ENCODE measurements at regions not wholly inside any gene's neighbourhood (a gene's known extent, or its start where the extent isn't known, plus 50 kb on each side); places are given as distances from the start of the nearest gene placed in this dataset.
"Not testable (repeated sequence)": the region's sequence is repeated elsewhere in the genome, so short reads cannot be mapped to it uniquely, and the experiment has no call there.

DNA sequence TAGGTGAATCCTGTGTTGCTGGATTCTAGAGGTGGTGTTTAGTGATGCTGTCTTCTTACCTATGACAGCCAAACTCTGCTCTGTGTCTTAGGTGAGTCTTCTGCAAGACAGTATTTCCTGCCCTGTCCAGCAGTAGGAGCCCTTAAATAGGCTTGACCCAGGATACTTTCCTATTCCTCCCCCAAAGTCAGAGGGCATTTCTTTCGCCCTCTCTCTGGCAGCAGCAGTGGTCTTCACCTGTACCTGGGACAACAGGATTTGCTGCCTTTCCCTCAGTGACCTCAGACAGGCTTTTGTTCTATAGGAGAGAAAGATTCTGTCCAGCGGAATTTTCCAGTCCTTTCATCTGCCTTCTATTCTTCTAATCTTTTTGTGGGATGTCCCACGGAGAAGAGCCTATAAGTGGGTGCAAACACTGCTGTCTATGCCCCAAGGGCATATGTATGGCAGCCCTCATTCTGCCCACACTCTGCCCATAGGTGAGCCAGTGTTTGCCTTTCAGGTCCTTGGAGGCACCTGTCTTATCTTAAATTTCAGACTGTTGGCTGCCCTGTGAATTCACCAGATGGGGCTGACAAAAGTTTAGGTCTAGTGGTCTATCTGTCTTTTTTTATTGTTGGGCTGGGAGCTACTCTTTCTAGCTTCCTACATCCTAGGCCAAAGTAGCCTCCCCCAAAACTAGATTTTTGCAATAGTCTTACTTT, 177.3 kb upstream of the SPOPL start:
- no peak for DNase-seq

DNA sequence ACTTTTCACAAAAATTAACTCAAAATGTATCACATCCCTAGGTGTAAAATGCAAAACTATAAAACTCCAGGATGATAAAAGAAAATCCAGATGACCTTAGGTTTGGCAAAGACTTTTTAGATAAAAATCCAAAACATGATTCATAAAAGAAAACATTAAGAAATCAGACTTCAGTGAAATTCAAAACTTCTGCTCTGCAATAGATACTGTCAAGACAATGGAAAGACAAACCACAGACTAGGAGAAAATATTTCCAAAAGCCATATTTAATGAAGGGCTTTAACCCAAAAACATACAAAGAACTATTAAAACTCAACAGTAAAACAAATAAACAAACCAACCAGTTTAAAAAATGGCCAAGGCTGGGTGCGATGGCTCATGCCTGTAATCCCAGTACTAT, 173.6 kb upstream of the SPOPL start:
- no peak for DNase-seq

DNA sequence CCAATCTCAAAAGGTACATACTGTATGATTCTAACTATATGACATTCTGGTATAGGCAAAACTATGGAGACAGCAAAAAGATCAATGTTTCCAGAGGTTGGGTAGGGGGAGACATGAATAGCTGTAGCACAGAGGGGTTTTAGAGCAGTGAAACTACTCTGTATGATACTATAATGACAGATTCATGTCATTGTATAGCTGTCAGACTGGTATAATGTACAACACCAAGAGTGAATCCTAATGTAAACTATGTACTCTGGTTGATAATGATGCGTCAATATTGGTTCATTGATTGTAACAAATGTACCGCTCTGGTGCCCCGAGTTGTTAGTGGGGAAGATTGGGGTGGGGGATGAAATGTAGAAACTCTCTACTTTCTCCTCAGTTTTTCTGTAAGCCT, 172.4 kb upstream of the SPOPL start:
- DNase-seq = no peak

DNA sequence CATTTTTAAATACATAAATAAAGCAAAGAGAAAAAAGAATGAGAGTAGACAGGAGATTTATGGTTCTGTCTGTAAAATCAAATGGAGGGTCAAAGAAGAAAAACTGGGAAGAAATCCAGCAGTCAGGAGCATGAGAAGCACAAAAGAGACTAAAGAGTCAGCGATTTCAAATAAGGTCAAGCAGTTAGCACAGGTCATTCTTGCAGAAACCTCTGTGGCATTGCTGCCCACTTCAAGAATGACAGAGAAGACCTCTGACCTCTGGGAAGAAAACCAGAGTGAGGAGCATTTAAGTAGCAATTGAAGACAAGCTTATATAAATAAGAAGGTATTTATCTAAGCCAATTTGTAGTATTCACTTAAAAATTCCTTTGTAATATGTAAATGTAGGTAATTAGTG, 172.0 kb upstream of the SPOPL start:
- no peak for DNase-seq

DNA sequence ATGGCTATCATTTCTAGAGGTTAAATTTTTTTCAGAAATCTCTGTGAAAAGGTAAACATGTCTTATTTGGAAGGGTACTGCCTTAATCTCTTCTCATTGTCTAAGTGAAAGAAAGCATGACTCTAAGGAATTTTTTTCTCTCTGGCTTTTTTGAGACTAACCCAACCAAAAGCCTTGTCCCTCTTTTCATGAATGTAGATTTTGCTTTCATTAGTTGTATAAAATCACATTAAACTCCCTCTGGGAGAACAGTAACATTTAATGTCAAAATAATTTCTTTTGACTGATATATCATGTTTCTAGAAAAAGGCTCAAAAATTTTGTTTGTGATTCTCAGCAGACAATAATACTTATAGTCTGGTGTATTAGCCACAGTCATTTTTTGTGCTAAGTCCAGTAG, 168.4 kb upstream of the SPOPL start:
- no peak for DNase-seq

DNA sequence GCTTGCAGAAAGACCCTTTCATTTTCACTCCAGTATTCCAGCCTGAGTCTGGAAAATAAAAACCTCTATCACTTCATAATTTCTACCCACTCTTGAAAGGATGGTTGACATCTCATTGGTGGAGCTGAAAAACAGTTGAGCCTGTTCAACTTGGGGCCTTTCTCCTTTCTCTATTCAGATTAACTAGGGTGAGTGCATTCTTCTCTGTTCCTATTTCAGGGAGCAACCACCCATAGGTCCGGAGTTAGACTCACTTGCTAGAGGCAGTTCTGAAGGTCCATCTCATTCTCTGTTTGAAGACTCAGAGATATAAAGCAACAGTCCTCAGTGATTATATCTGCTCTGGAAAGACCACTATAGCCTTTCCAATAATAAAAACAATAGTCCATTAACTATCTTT, 167.9 kb upstream of the SPOPL start:
- DNase-seq = no peak

DNA sequence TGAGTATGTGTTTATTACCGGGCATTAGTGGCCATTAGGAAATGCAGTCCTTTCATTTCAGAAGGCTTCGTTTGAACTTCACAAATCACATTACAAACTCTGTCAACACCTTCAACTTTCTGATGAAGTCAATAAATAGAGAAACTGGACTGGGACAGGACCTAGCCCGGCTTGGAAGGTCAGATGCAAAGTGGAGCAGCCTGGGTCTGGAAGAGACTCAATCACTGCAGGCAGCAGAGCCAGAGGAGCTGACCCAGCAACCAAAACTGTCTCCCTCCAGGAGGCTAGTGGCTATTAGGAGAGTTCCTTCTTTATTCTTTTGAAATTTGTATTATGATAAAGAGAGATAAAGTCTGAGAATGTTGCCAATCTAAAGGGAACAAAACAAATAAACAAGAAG, 167.2 kb upstream of the SPOPL start:
- no peak for DNase-seq

DNA sequence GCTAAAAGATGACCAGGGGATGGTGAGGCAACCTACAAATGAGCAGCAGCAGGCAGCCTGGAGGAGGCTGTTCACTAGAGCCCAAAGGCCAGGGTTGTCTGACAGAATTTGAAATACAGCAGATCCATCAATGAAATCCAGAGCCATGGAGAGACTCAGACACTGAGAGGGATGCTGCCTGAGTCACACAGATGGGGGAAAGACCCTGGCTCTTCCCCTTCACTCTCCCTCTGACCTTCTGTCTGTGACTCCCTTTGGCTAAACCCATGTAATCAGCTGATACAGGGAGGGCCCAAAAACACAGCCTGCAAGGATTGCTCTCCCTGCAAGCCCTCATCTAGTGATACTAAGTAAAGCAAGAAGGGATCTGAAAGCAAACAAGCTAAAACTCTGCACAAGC, 166.5 kb upstream of the SPOPL start:
- no peak for DNase-seq

DNA sequence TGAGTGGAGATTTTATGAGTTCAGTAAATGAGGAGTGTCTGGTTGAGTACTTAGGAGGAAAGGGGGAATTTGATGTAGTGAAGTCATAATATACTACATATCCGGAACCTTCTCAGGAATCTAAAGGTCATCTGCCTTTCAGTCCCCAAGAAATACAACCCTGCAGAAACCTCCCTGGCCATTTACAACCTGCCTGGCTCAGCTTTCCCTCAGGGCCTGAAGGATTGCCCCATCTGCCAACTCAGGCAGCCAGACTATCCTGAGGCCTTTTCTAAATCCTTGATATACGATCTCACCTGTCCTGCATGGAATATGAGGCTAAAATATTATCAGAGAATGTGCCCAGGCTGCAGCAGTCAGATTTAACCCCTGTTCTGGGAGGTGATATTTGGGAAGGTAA, 165.4 kb upstream of the SPOPL start:
- DNase-seq = no peak

DNA sequence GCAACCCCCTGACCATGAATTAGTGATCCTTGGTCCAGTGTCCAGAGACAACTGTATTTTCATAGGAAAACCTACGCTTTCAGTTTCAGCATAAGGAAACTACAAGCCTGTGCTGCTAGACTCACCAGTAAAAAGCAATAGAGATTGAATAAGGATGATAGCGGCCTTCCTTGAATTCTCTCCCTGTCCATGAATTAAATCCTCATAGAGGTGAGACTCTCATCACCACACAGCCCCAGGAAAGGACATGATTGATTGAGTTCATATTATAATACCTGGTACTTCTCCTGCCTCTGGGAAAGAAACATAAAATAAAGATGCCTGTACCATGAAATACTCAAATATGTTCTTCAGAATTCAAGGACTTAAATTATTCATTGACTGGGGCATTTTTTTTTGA, 146.3 kb upstream of the SPOPL start:
- DNase-seq = no peak

DNA sequence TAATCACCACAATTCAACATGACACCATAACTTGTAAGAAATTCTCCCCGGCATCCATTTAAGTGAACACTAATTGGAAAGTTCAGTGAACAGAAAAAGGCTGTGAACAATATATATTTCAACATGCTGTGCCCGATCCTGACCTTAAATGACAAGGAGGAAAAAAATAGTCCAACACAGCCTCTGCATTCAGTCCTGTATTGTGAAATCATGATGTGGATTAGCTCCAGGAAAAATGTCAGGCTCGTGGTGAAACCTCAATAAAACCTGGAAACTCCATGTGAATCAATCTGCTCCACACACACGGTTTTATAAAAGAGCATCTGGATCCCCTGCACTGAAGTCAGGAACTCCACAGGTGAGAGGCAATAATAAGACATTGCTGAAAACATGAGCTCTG, 145.4 kb upstream of the SPOPL start:
- no peak for DNase-seq

DNA sequence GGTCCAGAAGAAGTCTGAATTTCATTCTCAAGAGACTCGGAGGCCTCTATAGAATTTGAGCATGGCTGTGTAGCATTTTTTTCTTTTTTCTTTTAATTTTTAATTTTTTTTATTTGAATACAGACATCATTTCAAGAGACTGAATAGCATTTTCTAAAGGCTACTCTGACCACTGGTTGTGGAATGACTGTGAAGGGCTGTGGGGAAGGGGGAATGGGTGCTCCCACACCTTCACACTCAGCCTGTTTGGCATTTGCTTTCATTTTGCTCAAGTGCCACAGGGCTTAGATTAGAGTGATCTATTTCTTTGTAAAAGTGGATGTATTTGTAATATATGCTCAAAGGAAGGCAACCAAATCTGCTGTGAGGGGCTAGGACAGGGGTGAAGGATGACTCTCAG, 142.0 kb upstream of the SPOPL start:
- DNase-seq = no peak

DNA sequence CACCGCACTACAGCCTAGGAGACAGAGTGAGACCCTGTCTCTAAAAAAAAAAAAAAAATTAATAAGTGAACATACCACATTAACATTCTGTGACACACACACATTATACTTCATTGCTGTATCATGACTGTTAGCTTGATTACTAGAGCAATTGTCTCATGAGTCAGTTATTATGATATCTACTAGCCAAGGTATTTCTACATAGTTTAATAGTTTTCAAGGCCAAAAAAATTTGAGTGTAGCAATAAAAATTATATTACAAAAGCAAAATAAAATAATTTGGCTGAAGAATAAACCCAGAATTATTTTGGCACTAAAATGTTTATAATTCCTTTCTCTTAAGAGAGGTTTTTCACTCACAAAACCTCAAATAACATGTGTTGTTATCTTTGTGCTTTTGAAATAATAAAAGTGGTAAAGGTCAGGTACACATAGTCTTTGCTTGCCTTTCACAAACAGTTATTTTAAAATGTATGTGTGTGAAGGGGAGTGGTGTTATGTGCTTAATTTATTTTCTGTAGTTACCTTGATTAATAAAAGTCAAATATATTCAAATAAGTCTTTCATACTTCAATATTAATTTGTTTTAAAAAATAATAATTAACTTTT, 136.9 kb upstream of the SPOPL start:
- no peak for DNase-seq

DNA sequence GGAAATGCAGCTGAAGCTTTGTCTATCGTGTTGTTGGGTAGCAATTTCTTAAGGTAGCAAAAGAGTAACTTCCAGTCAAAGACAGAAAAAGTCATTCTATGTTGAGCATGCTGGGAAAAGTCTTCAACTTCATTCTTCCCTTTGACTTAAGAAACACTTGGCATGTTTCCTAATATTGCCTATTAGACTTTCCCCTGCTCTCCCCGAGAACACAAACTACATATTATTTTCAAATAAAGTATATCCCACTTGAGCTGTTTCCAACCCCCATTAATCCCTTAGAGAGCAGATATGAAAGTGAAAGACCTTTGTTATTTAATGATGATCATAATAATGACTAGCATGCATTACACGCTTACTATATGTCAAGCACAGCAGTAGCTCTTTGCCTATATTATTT, 136.0 kb upstream of the SPOPL start:
- no peak for DNase-seq

DNA sequence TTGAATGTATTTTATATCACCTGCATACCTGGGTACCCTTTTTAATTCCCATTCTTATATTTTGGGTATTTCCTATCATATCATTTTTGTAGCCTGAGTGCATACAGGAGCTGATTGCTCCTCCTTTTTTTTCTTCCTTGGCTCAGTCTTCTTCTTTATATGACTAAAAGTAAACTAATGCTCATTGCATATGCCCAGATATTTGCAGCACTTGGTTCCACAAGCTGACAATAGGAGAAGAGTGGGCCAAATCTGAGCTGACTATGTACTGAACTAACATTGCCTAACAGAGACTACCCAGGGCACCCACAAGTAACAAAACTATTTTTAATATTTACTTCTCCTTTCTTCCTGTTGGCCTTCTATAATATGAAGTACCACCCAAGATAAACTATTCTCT, 131.7 kb upstream of the SPOPL start:
- DNase-seq = no peak

DNA sequence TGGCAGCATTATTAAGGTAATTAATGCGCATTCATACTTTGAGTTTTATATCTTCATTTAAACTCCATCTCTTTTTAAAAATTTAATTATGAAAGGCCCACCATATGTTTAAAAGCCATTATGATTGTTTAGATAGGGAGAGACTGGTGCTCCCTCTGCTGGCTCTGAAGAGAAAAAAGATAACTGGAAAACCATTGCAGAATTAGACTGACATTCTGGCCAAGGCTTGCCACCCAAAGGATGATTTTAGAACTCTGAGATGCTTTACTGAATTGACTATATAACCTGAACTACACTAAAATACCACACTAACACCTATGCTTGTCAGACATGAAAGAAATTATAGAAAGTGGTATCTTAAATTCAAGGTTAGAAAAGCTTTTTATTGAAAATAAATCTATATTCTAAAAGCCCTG, 127.6 kb upstream of the SPOPL start:
- peak; percentile 30 for DNase-seq

DNA sequence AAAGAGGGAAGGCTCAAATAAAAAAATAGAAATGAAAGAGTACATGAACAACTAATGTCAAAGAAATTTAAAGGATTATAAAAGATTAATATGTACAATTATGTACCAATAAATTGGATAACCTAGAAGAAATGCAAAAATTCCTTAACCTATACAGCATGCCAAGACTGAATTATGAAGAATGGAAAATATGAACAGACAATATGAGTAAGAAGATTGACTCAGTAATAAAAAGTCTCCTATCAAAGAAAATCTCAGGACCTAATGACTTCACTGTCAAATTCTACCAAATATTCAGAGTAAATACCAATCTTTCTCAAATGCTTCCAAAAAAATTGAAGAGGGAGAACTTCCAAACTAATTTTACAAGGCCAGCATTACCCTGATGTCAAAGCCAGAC, 120.2 kb upstream of the SPOPL start:
- DNase-seq = no peak

DNA sequence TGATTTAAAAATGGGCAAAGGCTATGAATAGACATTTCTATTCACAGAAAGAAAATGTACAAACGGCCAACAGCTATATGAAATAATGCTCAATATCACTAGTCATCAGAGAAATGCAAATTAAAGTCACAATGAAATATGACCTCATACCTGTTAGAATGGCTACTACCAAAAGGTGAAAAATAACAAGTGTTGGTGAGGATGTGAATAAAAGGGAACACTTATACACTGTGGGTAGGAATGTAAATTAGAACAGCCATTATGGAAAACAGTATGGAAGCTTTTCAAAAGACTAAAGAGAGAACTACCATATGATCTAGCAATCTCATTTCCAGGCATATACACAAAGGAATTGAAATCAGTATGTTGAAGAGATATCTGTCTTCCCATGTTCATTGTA, 118.9 kb upstream of the SPOPL start:
- DNase-seq = no peak

DNA sequence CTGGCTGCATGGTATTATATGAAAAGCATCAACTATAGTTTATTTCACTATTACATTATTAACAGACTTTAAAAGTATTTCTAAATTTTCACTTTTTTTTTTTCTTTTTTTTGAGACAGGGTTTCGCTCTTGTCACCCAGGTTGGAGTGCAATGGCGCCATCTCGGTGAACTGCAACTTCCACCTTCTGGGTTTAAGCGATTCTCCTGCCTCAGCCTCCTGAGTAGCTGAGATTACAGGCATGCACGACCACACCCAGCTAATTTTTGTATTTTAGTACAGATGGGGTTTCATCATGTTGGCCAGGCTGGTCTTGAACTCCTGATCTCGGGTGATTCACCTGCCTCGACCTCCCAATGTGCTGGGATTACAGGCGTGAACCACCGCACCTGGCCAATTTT, 115.4 kb upstream of the SPOPL start:
- DNase-seq = not testable (repeated sequence)

DNA sequence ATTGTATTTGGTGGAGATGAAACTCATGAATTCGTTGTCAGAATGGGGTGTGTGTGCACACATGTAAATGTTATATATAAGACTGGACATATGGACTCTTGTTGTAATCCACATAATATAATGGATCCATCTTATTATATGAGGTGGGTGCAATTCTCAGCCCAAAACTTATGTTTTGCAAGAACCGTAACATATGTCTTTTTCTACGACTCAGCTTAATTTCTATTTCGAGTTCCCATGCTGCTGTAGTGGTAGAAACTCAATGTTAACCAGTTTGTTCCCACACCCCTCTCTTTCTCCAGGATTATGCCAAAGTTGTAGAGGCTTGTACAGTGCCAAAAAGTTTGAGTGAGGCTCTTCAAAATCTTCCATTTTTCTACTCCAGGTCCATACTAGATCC, 112.5 kb upstream of the SPOPL start:
- no peak for DNase-seq

DNA sequence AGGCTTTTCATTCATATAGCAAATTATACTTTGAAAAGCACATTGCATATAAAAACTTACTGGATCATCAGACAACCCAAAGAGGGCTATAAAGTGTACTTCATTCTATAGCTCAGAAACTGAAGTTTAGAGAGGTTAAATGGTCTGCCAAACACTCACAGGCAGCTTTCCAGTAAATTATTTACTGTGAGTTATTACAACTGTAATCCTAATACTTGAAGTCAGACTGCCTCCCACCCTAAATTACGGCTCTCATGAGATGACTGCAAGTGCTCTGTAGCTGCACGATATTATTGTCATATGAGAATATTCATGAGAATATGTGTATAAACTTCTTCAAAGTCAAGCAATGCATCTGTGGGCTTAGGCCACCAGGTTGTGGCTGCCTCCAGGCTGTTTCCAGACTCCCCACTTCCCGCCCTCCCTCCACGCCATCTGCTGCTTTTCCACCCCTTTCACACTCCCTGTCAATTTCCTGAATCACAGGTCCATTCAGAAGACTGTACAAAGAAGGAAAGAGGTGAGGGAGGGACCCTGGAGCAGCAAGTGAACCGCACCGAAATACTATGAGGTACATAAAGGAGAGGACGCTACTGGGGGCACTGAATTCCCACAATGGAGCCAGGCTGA, 111.1 kb upstream of the SPOPL start:
- DNase-seq = no peak

DNA sequence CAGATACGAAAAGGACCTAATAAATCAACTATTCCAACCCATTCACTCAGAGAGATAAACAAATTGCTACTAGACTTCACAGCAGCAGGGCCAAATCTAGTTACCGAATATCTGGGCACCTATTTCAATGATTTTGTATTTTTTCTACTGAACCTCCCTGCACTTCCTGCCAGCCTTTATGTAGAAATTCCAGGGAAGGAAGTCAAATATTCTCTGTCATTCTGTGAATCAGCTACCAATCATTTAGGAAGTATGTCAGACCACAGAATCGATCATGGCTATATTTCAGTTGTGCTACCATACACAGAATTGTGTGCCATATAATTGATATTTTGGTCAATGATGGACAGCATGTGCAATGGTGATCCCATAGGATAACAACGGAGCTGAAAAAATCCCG, 109.6 kb upstream of the SPOPL start:
- DNase-seq = no peak

DNA sequence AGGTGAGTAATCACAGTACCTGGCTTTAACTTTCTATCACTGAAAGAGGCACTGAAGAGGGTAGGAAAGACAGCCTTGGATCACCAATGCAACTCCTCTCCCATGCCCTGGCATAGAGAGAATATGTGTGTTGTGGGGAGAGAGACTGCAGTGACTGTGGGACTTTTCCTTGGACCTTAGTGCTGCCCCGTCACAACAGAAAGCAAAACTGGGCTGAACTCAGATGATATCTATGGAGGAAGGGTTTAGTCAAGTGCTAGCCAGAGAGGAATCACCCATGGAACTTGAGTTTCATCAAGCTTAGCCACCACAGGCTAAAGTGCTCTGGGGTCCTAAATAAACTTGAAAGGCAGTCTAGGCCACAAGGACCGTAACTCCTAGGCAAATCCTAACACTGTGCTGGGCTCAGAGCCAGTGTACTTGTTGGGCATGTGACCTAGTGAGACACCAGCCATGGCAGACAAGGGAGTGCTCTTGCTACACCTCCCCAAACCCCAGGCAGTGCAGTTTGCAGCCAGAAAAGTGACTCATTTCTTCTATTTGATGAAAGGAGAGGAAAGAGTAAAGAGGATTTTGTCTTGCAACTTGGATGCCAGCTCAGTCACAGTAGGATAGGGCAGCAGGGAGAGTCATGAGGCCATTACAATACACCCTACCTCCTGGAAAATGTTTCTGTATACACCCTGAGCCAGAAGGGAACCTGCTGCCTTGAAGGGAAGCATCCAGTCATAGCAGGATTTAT, 105.8 kb upstream of the SPOPL start:
- DNase-seq = no peak

DNA sequence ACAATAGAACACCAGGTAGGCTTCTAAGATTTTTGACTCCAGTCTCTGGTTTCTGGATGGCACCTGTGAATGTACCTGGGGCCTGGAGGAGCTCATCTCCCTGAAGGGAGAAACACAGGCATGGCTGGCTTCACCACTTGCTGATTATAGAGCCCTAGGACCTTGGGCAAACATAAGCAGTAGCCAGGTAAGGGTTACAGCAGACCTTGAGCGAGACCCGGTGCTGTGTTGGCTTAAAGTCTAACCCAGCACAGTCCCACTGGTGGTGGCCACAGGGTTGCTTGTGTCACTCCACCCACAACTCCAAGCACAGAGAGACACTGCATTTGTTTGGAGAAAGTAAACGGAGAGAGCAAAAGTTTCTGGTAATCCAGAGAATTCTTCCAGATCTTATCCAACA, 104.7 kb upstream of the SPOPL start:
- no peak for DNase-seq

Measured in amniotic stem cell (primary cell).